SK-N-SH (cell line): ENCODE measurements at regions not wholly inside any gene's neighbourhood (a gene's known extent, or its start where the extent isn't known, plus 50 kb on each side); places are given as distances from the start of the nearest gene placed in this dataset.

Experiments used
- CTCF ChIA-PET: fragments of 300-600, 350-600 bp; formaldehyde crosslinking; extraction: SDS; loops from one replicate; lab custom pipeline; 2021; lab: Yijun Ruan, JAX
- POLR2A ChIA-PET: fragments of 350-600 bp; sonication (Branson Sonifier 250); formaldehyde crosslinking; extraction: SDS; loops from one replicate; lab custom pipeline; 2020; ENCODE audit warnings: antibody characterized with exemption, inconsistent platforms; lab: Yijun Ruan, JAX
- DNase-seq: peaks from one replicate; pipeline ENCODE4 v3.0.0; 2012
- H2AFZ ChIP-seq: fragments of 200-600 bp; sonication (generic); 2 replicates; pipeline ENCODE4 v1.8.1; 2016; ENCODE audit warnings: antibody characterized with exemption, mild to moderate bottlenecking, low read depth
- H3F3A ChIP-seq: fragments of 200-600 bp; sonication (generic); replicated peaks from 2 replicates; pipeline ENCODE3; 2016; ENCODE audit warnings: antibody characterized with exemption, mild to moderate bottlenecking; ENCODE audit not compliant: insufficient read depth
- H3K27ac ChIP-seq, 2 experiments: fragments of 200-500 bp in 1 of 2; fragments of 200-600 bp in 1 of 2; sonication (Bioruptor generic) in 1 of 2; sonication (generic), shearing (Covaris generic) in 1 of 2; 2 replicates each; pipeline versions ENCODE4 v1.5.1 to v1.6.1; 2014 to 2016; ENCODE audit warnings: low read depth in 2 of 2, inconsistent platforms in 1 of 2, low read length in 1 of 2, mild to moderate bottlenecking in 1 of 2, mixed read lengths in 1 of 2
- H3K27me3 ChIP-seq: fragments of 200-600 bp; sonication (generic), shearing (Covaris generic); 2 replicates; pipeline ENCODE4 v1.6.1; 2016; ENCODE audit warnings: mixed run types; ENCODE audit not compliant: insufficient read depth
- H3K36me3 ChIP-seq, 2 experiments: fragments of 200-500 bp in 1 of 2; fragments of 200-600 bp in 1 of 2; sonication (Bioruptor generic) in 1 of 2; sonication (generic) in 1 of 2; replicated peaks in 1 of 2; 2 replicates each; pipeline versions ENCODE3 to v1.5.1; 2014 to 2016; ENCODE audit warnings: low read length in 1 of 2, mild to moderate bottlenecking in 1 of 2; ENCODE audit not compliant: insufficient read depth in 2 of 2, control insufficient read depth in 1 of 2
- H3K4me1 ChIP-seq, 2 experiments: fragments of 200-500 bp in 1 of 2; fragments of 200-600 bp in 1 of 2; sonication (Bioruptor generic) in 1 of 2; sonication (generic), shearing (Covaris generic) in 1 of 2; 2 replicates each; pipeline versions ENCODE4 v1.5.1 to v1.6.1; 2014 to 2016; ENCODE audit warnings: low read depth in 1 of 2, low read length in 1 of 2, mixed run types in 1 of 2; ENCODE audit not compliant: insufficient read depth in 2 of 2, control insufficient read depth in 1 of 2
- H3K4me2 ChIP-seq: fragments of 200-600 bp; sonication (generic), shearing (Covaris generic); 2 replicates; pipeline ENCODE4 v1.6.1; 2017; ENCODE audit warnings: mixed run types
- H3K4me3 ChIP-seq, 2 experiments: fragments of 200-500 bp in 1 of 2; fragments of 200-600 bp in 1 of 2; sonication (Bioruptor generic) in 1 of 2; sonication (generic), shearing (Covaris generic) in 1 of 2; 2 replicates each; pipeline versions ENCODE4 v1.5.1 to v1.8.1; 2014 to 2016; ENCODE audit warnings: low read depth in 2 of 2, inconsistent platforms in 1 of 2, low read length in 1 of 2, mild to moderate bottlenecking in 1 of 2, mixed read lengths in 1 of 2, moderate library complexity in 1 of 2
- H3K79me2 ChIP-seq: fragments of 200-600 bp; sonication (generic); 2 replicates; pipeline ENCODE4 v1.8.1; 2017; ENCODE audit warnings: mild to moderate bottlenecking; ENCODE audit not compliant: insufficient read depth
- H3K9ac ChIP-seq: fragments of 200-600 bp; sonication (generic); 2 replicates; pipeline ENCODE4 v1.6.1; 2017; ENCODE audit warnings: mixed run types
- H3K9me2 ChIP-seq: fragments of 200-600 bp; sonication (generic); 2 replicates; pipeline ENCODE4 v1.6.1; 2017; ENCODE audit warnings: mixed run types
- H3K9me3 ChIP-seq: fragments of 200-600 bp; sonication (generic); 2 replicates; pipeline ENCODE4 v1.6.1; 2017; ENCODE audit warnings: mixed run types, mild to moderate bottlenecking, moderate library complexity
- H4K20me1 ChIP-seq: fragments of 200-600 bp; sonication (generic); 2 replicates; pipeline ENCODE4 v1.6.1; 2017; ENCODE audit warnings: mild to moderate bottlenecking, mixed run types; ENCODE audit not compliant: insufficient read depth
- CHD2 ChIP-seq: fragments of 150-350 bp; IDR thresholded peaks from 2 replicates; pipeline ENCODE4 v1.6.1; 2018; ENCODE audit warnings: low read length; ENCODE audit not compliant: partially characterized antibody
- ELF1 ChIP-seq: IDR thresholded peaks from 2 replicates; pipeline ENCODE4 v1.4.0; 2012
- EP300 ChIP-seq, 2 experiments: IDR thresholded peaks; 2 replicates each; pipeline versions ENCODE4 v1.4.0 to v1.6.1; 2012; ENCODE audit warnings: borderline replicate concordance in 1 of 2, low read depth in 1 of 2, low read length in 1 of 2
- GATA2 ChIP-seq: sonication (generic); formaldehyde crosslinking; IDR thresholded peaks from 2 replicates; pipeline ENCODE4 v1.5.0; 2020; ENCODE audit warnings: mild to moderate bottlenecking, missing genetic modification reagents
- MXI1 ChIP-seq: IDR thresholded peaks from 2 replicates; pipeline ENCODE4 v1.6.1; 2012; ENCODE audit warnings: mild to moderate bottlenecking, low read depth, low read length, improper control_type of control experiment
- POLR2AphosphoS5 ChIP-seq: IDR thresholded peaks from 2 replicates; pipeline ENCODE4 v1.6.1; 2012; ENCODE audit warnings: low read depth, low read length
- RAD21 ChIP-seq: IDR thresholded peaks from 2 replicates; pipeline ENCODE4 v1.6.1; 2012; ENCODE audit warnings: mild to moderate bottlenecking, low read length
- RFX5 ChIP-seq: IDR thresholded peaks from 2 replicates; pipeline ENCODE4 v1.6.1; 2012; ENCODE audit warnings: mild to moderate bottlenecking, improper control_type of control experiment, low read length
- RXRA ChIP-seq: IDR thresholded peaks from 2 replicates; pipeline ENCODE4 v1.4.0; 2012; ENCODE audit warnings: low read depth, mild to moderate bottlenecking, borderline replicate concordance
- SMC3 ChIP-seq: IDR thresholded peaks from 2 replicates; pipeline ENCODE4 v1.6.1; 2012; ENCODE audit warnings: low read depth, low read length, improper control_type of control experiment
- TAF1 ChIP-seq: IDR thresholded peaks from 2 replicates; pipeline ENCODE4 v1.6.1; 2012; ENCODE audit warnings: low read depth, mild to moderate bottlenecking, low read length, moderate library complexity, borderline replicate concordance
- TCF12 ChIP-seq: IDR thresholded peaks from 2 replicates; pipeline ENCODE4 v1.4.0; 2012
- TEAD4 ChIP-seq: IDR thresholded peaks from 2 replicates; pipeline ENCODE4 v1.4.0; 2012; ENCODE audit warnings: mild to moderate bottlenecking, borderline replicate concordance; ENCODE audit not compliant: insufficient read depth
- YY1 ChIP-seq: IDR thresholded peaks from 2 replicates; pipeline ENCODE4 v1.4.0; 2012; ENCODE audit warnings: low read depth, mild to moderate bottlenecking
- WGBS: methylation state at CpG from one replicate; pipeline ENCODE4 v1.1.6; 2017; ENCODE audit warnings: low lambda C conversion rate; 5-methylcytosine and 5-hydroxymethylcytosine counted together
- TF ChIP-seq, protein P1 (sequence below): IDR thresholded peaks from 2 replicates; pipeline ENCODE4 v1.4.0; 2012; ENCODE audit warnings: low read depth, borderline replicate concordance
- TF ChIP-seq, protein P2 (sequence below): fragments of 150-350 bp; IDR thresholded peaks from 2 replicates; pipeline ENCODE4 v1.6.1; 2017; ENCODE audit warnings: antibody characterized with exemption, low read length, low read depth, borderline replicate concordance
- TF ChIP-seq, protein P3 (sequence below): fragments of 150-350 bp; IDR thresholded peaks from 2 replicates; pipeline ENCODE4 v1.6.1; 2016; ENCODE audit warnings: mild to moderate bottlenecking, low read depth, low read length
- TF ChIP-seq, protein P4 (sequence below): IDR thresholded peaks from 2 replicates; pipeline ENCODE4 v1.6.1; 2012; ENCODE audit warnings: mild to moderate bottlenecking, low read depth, low read length, moderate library complexity

DNA sequence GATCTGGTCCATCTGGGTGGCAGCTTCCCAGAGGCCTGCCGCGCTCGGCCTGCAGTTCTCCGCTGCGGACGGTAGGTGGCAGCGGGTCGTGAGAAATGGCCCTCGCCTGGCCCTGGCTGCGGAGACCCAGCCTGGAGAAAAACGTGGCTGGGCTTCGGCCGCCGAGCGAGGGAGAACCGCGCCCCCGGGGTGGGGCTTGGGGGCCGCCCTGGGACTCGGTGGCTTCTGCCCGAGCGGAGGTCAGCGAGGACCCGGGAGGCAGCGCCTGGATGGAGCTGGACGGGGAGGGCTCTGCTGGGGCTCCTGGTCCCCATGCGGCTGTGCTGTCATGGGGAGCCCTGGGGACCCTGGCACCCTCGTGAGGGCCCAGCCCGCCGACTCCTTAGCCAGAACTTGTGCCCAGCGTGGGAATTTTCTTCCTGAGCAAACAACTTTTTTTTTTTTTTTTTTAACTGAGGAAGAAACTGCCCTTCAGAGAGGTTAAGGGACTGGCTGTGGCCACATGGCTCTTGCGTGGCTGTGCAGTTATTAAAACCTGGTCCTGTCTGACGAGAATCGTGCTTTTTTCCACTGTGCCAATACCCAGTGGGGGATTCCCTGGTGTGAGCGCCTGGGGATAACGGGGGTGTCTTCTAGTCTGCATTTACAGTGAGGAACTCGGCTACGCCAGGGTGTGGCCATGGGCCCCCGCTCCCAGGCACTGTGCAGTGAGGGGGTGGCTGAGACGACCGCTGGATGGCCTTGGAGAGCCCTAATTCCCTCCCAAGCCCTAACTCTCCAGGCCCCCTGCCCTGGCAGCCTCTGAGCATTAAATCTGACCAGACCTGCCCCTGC lies 535.6 kb downstream of the INSC start (continued):
- TF ChIP-seq TAF1 (no peak), GATA2 (CRISPR knock-in tag) (peak; percentile 30; the same call in 1 of the 2 replicates), RXRA (no peak), RAD21 (peak; percentile 96), POLR2AphosphoS5 (no peak)
- TF ChIP-seq, protein P1, sequence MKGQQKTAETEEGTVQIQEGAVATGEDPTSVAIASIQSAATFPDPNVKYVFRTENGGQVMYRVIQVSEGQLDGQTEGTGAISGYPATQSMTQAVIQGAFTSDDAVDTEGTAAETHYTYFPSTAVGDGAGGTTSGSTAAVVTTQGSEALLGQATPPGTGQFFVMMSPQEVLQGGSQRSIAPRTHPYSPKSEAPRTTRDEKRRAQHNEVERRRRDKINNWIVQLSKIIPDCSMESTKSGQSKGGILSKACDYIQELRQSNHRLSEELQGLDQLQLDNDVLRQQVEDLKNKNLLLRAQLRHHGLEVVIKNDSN, result no peak
- TF ChIP-seq, protein P2, sequence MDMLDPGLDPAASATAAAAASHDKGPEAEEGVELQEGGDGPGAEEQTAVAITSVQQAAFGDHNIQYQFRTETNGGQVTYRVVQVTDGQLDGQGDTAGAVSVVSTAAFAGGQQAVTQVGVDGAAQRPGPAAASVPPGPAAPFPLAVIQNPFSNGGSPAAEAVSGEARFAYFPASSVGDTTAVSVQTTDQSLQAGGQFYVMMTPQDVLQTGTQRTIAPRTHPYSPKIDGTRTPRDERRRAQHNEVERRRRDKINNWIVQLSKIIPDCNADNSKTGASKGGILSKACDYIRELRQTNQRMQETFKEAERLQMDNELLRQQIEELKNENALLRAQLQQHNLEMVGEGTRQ, result no peak
- TF ChIP-seq, protein P3, sequence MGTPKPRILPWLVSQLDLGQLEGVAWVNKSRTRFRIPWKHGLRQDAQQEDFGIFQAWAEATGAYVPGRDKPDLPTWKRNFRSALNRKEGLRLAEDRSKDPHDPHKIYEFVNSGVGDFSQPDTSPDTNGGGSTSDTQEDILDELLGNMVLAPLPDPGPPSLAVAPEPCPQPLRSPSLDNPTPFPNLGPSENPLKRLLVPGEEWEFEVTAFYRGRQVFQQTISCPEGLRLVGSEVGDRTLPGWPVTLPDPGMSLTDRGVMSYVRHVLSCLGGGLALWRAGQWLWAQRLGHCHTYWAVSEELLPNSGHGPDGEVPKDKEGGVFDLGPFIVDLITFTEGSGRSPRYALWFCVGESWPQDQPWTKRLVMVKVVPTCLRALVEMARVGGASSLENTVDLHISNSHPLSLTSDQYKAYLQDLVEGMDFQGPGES, result no peak

DNA sequence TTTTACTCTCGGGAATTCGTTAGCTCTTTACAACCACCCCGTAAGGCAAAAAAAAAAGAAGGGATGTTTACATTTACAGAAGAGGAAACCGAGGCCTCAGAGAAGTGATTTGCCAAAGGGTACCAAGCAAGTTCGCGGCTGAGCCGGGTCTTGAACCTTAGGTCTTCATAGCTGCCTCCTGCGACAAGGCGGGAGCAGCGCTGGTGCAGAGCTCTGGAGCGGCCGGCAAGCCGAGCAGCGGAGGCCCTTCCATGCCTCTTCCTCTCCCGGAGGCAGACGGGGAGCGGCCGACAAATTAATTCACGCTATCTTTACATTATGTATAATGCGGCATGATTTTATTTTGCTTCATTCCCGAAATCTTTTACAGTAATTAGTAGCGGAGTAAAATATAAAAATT lies 536.3 kb downstream of the INSC start:
- peaks cover 0 to 20% of the 10 kb centered on the region in 2 experiments; a peak in 2 of 4 replicates for H3K4me1 ChIP-seq
- H3K36me3 ChIP-seq, result no peaks in the 10 kb centered on the region
- no peak overlapping the region for H3K4me3 ChIP-seq
- H3K9ac ChIP-seq, result no peak overlapping the region
- no peaks in the 10 kb centered on the region for H4K20me1 ChIP-seq
- CTCF ChIA-PET, result interaction anchor here (0.7 to 2.8 kb wide), 10 partner anchors 26 to 1055 kb away, joined by 3 to 37 read pairs (median 11); no protein-coding TSS in a partner anchor
- peak overlapping the region in 1 of 2 experiments; percentile 70; a peak in 1 of 4 replicates for H3K27ac ChIP-seq
- POLR2A ChIA-PET, result interaction anchor here (0.6 to 1.6 kb wide), 3 partner anchors 35 to 962 kb away, joined by 3 to 12 read pairs (median 5); no protein-coding TSS in a partner anchor
- no peaks in the 10 kb centered on the region for H3K9me2 ChIP-seq
- H3F3A ChIP-seq, result no peaks in the 10 kb centered on the region
- H3K4me2 ChIP-seq, result no peak overlapping the region
- TF ChIP-seq TCF12, result no peak
- no peak for TF ChIP-seq YY1
- TF ChIP-seq EP300 (IDR thresholded peaks at IDR 0.05; ENCODE audit: borderline replicate concordance in 1 of 2, low read depth in 1 of 2, low read length in 1 of 2), result no peak
- TF ChIP-seq, protein P4, sequence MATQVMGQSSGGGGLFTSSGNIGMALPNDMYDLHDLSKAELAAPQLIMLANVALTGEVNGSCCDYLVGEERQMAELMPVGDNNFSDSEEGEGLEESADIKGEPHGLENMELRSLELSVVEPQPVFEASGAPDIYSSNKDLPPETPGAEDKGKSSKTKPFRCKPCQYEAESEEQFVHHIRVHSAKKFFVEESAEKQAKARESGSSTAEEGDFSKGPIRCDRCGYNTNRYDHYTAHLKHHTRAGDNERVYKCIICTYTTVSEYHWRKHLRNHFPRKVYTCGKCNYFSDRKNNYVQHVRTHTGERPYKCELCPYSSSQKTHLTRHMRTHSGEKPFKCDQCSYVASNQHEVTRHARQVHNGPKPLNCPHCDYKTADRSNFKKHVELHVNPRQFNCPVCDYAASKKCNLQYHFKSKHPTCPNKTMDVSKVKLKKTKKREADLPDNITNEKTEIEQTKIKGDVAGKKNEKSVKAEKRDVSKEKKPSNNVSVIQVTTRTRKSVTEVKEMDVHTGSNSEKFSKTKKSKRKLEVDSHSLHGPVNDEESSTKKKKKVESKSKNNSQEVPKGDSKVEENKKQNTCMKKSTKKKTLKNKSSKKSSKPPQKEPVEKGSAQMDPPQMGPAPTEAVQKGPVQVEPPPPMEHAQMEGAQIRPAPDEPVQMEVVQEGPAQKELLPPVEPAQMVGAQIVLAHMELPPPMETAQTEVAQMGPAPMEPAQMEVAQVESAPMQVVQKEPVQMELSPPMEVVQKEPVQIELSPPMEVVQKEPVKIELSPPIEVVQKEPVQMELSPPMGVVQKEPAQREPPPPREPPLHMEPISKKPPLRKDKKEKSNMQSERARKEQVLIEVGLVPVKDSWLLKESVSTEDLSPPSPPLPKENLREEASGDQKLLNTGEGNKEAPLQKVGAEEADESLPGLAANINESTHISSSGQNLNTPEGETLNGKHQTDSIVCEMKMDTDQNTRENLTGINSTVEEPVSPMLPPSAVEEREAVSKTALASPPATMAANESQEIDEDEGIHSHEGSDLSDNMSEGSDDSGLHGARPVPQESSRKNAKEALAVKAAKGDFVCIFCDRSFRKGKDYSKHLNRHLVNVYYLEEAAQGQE, result no peak
- no peak for TF ChIP-seq GATA2 (CRISPR knock-in tag)
- no peak for TF ChIP-seq RXRA
- TF ChIP-seq, protein P1, result no peak
- no peak for TF ChIP-seq RAD21
- TF ChIP-seq MXI1, result no peak
- TF ChIP-seq CHD2, result no peak
- TF ChIP-seq, protein P3, result no peak
- no peak for TF ChIP-seq ELF1
- TF ChIP-seq TEAD4, result no peak
- TF ChIP-seq SMC3, result no peak
- TF ChIP-seq POLR2AphosphoS5, result no peak
- no peak for TF ChIP-seq RFX5
- no peak overlapping the region for H2AFZ ChIP-seq
- WGBS, result 89% methylated on average over 17 of the region's 22 CpGs
- no peaks in the 10 kb centered on the region for H3K27me3 ChIP-seq
- H3K79me2 ChIP-seq, result no peaks in the 10 kb centered on the region
- H3K9me3 ChIP-seq, result no peaks in the 10 kb centered on the region
- no peak for DNase-seq
